ENCODE measurements at regions not wholly inside any gene's neighbourhood (a gene's known extent, or its start where the extent isn't known, plus 50 kb on each side); places are given as distances from the start of the nearest gene placed in this dataset.

- DNase-seq (ENCODE audit: low read depth in 1 of 2, low spot score in 1 of 2): peak; percentile 38 to 86
- Histone ChIP-seq H3K36me3 (no peaks in the 10 kb centered on the region), H3K4me3 (no peak overlapping the region), H3K27me3 (no peaks in the 10 kb centered on the region), H3K4me1 (ENCODE audit: low read depth) (peaks cover 14% of the 10 kb centered on the region), H3K27ac (no peak overlapping the region), H3K9me3 (ENCODE audit: low read depth) (no peaks in the 10 kb centered on the region)
- TF ChIP-seq CTCF (IDR thresholded peaks at IDR 0.05; ENCODE audit: low read depth, low read length): peak; percentile 44
Observed at GRCh38 chr15:95284933-95285421, 1045.5 kb upstream of the NR2F2 start.

GRCh38 chr15:95286352-95286880 is 1044.1 kb upstream of the NR2F2 start:
- peaks cover 28% of the 10 kb centered on the region for H3K4me1 ChIP-seq (ENCODE audit: low read depth)
- no peak for DNase-seq (ENCODE audit: low read depth in 1 of 2, low spot score in 1 of 2)
- H3K27me3 ChIP-seq: no peaks in the 10 kb centered on the region
- no peak for TF ChIP-seq CTCF (IDR thresholded peaks at IDR 0.05; ENCODE audit: low read depth, low read length)
- H3K27ac ChIP-seq: no peak overlapping the region
- H3K4me3 ChIP-seq: no peak overlapping the region
- no peaks in the 10 kb centered on the region for H3K36me3 ChIP-seq
- H3K9me3 ChIP-seq (ENCODE audit: low read depth): no peaks in the 10 kb centered on the region

- Histone ChIP-seq H3K9me3 (ENCODE audit: low read depth) (no peaks in the 10 kb centered on the region), H3K27ac (no peak overlapping the region), H3K4me1 (ENCODE audit: low read depth) (peaks cover 28% of the 10 kb centered on the region), H3K36me3 (no peaks in the 10 kb centered on the region), H3K4me3 (no peak overlapping the region), H3K27me3 (no peaks in the 10 kb centered on the region)
- TF ChIP-seq CTCF (IDR thresholded peaks at IDR 0.05; ENCODE audit: low read depth, low read length): no peak
- no peak for DNase-seq (ENCODE audit: low read depth in 1 of 2, low spot score in 1 of 2)
Observed at GRCh38 chr15:95287720-95288103, 1042.8 kb upstream of the NR2F2 start.

DNA sequence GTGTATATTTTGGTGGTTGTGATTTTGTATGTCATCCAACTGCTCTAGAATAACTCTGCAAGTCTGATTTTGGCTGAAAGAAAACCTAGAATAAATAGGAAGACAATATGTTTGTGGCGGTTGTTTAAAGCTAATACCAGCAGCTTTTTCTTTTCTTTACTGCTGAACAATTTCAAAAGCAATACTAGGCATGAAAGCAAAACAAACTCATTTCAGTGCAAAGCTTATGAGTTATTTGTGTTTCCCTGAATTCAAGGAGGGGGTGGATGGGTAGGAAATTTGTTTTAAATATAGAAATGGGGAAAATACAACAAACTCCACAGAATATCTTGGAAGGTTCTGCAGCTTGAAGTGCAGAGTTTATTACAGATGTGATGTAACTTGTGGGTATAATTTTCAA is 1041.9 kb upstream of the NR2F2 start:
- no peak overlapping the region for H3K4me3 ChIP-seq
- no peak for DNase-seq (ENCODE audit: low read depth in 1 of 2, low spot score in 1 of 2)
- H3K27ac ChIP-seq: no peak overlapping the region
- H3K9me3 ChIP-seq (ENCODE audit: low read depth): no peaks in the 10 kb centered on the region
- TF ChIP-seq CTCF (IDR thresholded peaks at IDR 0.05; ENCODE audit: low read depth, low read length): no peak
- peaks cover 35% of the 10 kb centered on the region for H3K4me1 ChIP-seq (ENCODE audit: low read depth)
- no peaks in the 10 kb centered on the region for H3K36me3 ChIP-seq
- no peaks in the 10 kb centered on the region for H3K27me3 ChIP-seq

GRCh38 chr15:95290176-95290974 is 1040.1 kb upstream of the NR2F2 start:
- H3K9me3 ChIP-seq (ENCODE audit: low read depth): no peaks in the 10 kb centered on the region
- DNase-seq (ENCODE audit: low read depth in 1 of 2, low spot score in 1 of 2): no peak
- peaks cover 27% of the 10 kb centered on the region for H3K4me1 ChIP-seq (ENCODE audit: low read depth)
- no peaks in the 10 kb centered on the region for H3K27me3 ChIP-seq
- no peak overlapping the region for H3K4me3 ChIP-seq
- no peak for TF ChIP-seq CTCF (IDR thresholded peaks at IDR 0.05; ENCODE audit: low read depth, low read length)
- no peaks in the 10 kb centered on the region for H3K36me3 ChIP-seq
- H3K27ac ChIP-seq: no peak overlapping the region

Data from cardiac muscle cell (in vitro differentiated cells and primary cell).